HG02840 (cell line): ENCODE measurements at regions not wholly inside any gene's neighbourhood (a gene's known extent, or its start where the extent isn't known, plus 50 kb on each side); places are given as distances from the start of the nearest gene placed in this dataset.

ENCODE experiments used
- ATAC-seq: cut with Tn5 transposase; IDR thresholded peaks from one replicate; pipeline ENCODE4 v1.9.1; 2021; ENCODE audit warnings: mild to moderate bottlenecking, moderate library complexity, moderate number of reproducible peaks; ENCODE audit not compliant: unreplicated experiment, low FRiP score

DNA sequence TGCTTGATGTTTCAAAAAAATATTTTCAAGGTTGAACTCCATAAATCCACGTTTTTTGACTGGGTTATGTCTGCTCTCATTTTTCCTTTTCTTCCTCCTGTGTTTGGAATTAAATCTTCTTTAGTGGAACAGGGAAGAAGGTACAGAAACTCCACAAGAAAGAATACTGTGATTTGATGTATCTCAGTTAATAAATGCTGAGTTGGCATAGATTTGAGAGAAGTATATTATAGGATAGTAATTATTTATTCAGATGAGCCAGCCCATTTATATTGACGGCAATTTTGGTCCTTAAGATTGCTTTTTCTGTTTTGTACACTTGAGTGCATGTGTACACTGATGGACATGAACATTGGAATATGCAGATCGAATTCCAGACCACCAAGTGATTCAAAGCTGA lies 481.4 kb downstream of the PSAT1 start:
- ATAC-seq = no peak

DNA sequence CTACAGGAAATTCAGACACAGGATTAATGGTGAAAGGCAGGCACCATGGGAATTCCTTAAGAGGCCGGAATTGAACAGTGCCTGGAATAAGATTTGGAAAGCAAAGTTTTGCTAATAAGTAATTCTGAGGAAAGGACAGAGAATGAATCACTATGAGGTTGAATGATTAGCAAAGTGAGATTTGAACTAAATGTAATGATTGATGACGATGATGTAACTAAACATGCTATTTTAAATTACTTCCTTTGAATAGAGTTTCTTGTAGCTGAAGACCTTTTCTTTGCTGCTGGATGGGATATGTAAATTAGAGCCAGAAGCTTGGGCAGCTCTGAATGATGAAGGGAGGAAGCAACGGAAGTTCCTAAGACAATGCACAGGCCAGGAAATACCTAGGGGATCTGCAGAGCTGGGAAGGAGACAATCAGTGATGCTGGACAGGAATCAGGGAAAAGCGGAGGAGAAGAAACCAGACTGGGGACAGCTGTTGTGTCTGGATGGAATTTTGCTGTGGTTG lies 482.0 kb downstream of the PSAT1 start:
- ATAC-seq = no peak

DNA sequence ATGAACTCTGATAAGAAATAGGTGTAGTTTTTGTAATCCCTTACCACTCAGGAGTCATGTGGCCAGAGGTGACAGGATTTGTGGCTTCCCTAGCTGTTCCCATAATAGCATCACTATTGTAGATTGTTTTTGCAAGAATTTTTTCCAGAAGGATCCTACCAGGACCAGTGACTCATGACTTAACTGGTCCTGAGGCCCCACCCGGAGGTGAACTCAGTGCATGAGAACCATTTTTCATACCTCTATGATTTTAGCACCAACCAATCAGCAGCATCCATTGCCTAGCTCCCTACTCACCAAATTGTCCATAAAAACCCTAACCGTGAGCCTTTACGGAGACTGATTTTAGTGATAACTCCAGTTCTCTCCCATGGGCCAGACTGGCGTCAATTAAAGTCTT lies 484.8 kb downstream of the PSAT1 start:
- ATAC-seq = no peak

DNA sequence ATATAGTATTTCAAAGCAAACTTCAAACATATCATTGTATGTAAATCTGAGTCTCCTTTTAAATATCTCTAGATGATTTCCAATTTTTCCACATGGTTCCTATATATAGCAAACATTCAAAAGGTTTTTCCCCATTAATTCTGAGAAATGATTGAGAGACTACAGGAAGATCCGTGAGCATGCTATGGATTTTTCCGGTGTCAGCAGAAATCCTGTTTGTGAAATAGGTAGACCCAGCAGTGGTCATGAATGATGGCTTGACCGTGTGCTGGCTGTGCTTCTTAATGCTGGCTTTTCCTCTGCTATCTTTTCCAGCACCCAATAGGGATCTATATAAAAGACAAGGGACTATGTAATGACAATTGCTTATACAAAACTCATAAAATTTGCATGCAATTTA lies 485.3 kb downstream of the PSAT1 start:
- ATAC-seq = no peak

DNA sequence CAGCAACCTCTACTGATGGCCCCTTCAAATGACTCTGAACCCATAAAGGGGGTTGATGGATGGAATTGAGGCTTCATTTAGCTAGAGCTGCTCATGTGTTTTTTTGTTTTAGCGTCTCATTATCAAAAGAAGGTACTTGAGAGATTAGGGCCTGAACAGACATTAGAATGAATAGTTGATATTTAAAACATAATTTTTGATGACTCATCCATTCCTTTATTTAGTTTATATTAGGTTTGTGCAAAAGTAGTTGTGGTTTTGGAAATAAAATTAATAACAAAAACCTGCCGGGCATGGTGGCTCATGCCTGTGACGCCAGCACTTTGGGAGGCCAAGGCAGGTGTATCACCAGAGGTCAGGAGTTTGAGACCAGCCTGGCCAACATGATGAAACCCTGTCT lies 485.9 kb downstream of the PSAT1 start:
- ATAC-seq = no peak

DNA sequence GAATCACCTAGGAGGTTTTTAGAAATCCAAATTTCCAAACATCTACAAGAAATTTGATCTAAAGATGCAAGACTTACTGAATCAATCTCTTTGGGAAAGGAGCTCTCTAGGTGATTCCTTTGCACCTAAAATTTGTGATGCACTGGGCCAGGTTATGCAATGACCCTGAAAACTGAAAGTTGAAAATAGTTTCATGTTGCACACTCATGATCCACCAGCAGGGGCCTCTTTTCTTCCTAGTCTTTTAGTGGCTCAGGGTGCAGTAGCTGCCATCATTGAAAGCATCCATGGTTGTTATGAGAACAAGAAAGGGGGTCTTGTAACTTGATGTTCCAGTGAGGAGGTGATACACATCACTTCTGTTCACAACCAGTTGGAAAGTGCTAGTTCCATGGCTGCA lies 486.8 kb downstream of the PSAT1 start:
- no peak for ATAC-seq

DNA sequence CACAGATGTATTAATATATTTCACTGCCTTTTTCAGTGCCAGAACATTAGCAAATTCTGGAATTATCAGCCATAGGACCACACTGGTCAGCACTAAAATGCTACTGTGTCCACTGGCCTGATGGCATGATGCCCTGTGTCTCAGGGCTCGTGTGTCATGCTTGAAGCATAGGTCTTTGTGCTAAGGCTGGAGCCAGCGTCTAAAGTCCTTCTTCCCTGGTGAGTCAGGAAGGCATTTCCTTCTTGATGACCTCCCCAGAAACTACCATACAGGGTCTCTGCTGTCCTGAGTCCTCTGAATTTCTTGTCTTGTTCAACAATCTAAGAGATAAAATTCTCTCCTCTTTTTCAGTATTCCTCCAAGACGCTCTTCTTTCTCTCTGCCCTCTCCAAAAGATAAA lies 489.9 kb downstream of the PSAT1 start:
- no peak for ATAC-seq

DNA sequence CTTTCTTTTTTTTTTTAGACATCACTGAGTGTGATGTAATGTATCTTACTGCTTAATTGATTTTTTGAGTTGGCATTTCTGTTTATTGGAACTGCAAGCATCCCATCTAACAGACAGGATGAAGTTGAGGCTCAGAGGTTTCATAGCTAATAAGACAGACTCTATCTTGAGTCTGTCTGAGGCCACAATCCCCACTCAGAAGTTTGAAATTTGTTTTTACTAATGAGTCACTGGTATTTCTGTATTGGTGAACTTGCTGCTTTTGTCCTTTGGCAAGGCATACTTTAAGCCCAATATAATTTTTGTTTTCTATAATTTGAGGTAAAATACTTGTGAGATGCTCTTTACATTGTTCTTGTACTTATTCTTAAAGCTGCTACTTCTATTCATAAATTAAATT lies 491.2 kb downstream of the PSAT1 start:
- no peak for ATAC-seq

DNA sequence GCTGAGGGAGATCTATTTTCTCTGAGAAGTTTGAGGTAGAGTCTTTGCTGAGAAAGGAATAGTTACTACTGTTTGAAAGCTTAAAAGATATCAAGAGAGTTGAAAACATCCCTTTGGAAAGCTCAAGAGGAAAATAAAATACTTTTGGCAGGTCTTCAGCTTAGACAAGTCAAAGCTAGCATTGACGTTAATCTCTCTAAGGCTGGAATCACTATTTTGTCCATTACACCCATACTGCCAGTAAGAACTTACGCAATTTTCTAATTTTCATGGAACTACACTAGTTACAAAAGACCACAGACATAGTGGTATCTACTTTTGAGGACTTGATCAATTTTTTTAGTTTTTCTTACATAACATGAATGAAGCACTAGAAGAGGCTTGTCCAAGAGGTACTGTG lies 494.9 kb downstream of the PSAT1 start:
- no peak for ATAC-seq

DNA sequence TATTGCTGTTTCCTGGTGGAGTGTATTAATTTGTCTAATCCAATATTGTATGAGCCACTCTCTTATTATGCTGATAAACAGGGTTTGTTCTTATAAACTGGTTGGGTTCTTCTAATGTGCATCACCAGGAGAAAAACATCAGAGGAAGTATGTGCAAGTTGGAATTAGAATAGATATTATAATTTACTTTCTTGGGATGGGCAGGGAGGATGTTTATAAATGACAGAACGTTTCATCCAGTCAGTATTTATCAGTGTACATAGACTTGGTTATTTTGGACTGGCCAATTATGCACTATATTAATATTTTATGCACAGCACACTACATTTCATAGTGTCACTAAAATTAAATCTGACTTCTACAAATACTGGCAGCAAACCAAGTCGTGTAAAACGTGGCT lies 495.8 kb downstream of the PSAT1 start:
- no peak for ATAC-seq

DNA sequence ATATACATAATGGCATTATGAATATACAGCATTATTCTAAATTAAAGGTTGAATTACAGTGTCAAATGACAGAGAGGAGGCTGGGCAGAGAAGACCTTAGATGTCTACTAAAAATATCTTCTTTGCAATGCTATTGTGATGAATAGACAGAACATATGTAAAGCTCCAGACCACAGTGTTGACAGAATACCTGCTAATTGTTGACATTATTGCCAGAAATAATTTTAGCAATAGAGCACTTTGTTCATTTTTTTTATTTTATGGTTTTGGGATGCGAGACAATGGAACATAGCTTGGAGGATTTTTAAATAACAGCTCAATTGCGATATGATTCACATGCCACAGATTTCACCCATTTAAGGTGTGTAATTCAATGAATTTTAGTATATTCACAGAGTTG lies 508.8 kb downstream of the PSAT1 start:
- ATAC-seq = no peak

DNA sequence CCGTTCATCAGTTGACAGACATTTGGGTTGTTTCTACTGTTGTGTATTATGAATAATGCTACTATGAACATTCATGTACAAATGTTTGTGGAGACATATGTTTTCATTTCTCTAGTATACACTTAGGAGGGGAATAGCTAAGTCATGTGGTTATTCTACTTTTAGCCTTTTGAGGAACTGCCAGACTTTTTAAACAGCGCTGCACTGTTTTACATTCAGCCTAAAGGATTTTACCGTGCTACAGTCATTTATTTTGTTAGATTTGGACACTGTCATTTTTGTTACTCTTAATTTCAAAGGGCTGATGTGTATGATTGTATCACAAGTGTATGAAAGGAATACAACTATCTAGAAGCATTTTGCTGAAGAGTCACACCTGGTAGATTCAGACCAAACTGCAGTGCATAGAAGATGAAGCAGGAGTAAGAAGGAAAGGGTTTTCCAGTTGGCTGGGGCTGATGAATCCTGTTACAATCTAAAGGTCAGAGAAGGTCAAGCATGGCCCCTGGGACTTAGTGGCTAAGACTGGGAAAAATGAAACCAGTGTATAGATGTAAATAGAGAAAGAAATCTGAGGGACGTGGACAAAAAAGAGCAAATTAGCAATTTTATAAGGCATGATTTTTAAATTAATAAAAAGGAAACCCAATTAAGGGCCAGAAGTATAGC lies 509.7 kb downstream of the PSAT1 start:
- ATAC-seq = no peak

DNA sequence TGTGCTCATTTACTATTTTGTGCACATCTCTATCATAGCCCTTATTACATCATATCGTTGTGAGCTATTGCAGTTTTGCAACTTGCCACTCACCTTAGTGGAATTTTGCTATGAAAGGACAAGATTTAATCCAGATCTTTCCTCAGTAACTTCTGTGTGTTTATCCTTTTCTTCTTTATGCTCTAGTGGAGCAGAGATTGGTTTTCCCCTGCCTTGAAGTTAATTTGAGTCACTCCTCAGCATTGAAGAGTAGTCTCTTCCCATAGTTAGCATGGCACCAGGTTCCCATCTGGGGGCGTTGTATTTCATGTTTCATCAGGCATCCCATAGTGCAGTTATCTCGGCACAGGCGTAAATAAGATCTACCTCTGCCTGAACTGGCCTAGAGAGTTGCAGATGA lies 510.4 kb downstream of the PSAT1 start:
- ATAC-seq = no peak

DNA sequence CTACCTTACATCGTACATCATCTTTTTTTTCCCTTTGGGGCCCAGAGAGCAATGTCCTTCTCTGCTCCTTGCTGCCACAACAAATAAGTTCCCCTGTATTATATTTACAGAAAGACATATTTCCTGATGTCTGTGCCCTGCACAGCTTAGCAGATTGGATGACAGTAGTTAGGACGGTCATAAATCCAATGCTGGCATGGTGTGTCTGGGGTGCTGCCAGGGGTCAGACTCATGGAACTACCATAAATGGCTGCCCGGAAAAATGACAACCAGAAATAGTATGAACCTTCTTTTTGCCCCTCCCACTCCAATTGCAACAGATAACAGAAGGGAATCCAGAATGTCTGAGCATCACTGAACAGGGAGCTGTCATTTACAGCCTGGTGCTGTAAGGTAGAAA lies 511.1 kb downstream of the PSAT1 start:
- ATAC-seq = no peak

DNA sequence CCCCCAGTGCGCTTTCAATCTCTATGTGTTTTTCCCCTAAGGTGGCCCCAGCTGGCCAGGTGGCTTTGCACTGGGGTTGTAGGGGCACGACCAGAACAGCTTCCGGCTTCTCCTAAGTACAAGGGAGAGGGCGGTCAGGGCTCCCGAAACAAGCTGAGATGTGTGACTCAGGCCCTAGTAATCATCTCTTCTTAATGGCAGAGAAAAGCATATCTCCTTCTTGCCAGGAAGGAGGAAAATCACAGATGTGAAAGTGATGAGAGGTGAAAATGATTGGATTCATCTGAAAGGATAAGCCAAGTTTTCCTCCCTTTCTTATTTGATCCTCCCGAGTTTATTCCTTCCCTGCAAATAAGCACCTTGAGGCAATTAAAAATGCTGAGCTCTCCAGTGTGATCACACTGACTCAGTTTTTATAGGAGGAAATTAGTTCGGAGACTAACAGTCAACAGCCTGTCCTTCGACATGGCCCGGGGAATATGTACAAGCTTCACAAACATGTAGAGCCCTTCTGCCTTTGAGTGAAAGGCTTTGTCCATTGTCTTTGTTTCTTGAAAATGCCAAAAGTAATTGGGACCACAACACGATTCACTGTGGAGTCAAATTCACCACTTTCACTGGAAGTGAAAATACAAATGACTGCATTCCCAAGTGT lies 514.8 kb downstream of the PSAT1 start:
- ATAC-seq = no peak

DNA sequence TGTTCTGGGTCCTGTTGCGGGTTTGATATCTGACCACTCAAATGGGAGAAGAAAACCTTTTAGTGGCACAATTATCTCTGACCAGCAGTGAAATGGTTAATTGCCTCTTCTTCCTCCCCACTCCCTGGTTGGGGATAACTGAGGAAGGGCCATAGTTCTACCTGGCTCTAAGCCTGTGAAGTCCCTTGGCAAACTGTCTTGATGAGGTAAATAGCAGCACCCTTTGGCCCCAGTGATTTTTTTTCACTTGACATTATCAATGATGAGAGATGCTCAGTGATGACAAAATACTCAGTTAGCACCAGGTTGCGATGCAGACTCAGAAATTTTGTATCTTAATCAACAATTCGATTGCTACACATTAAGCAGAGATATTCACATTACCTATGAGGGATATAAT lies 515.7 kb downstream of the PSAT1 start:
- ATAC-seq = no peak

DNA sequence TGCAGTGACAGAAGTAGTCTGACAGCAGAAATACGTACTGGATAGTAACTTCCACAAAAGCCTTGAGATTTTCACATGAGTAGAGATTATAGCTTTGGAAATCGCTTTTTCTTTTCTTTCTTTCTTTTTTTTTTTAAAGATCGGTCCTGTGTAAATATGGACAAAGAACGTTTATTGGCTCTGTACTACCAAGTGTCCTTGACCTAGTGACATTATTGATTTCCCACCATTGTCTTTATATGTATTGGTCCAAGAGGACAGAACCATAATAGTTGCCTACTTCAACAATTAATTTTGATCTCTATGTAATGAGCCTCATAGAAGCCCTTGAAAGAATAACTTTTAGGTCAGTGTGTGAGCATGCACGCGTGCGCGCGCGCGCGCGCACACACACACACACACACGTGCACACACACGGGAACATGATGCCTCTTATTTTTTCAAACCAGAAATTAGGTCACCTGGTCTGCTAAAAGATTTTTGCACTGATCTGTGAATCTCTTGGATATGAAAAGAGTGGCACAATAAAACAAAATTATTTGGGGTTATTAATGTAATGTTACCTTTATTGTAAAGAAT lies 516.8 kb downstream of the PSAT1 start:
- no peak for ATAC-seq

DNA sequence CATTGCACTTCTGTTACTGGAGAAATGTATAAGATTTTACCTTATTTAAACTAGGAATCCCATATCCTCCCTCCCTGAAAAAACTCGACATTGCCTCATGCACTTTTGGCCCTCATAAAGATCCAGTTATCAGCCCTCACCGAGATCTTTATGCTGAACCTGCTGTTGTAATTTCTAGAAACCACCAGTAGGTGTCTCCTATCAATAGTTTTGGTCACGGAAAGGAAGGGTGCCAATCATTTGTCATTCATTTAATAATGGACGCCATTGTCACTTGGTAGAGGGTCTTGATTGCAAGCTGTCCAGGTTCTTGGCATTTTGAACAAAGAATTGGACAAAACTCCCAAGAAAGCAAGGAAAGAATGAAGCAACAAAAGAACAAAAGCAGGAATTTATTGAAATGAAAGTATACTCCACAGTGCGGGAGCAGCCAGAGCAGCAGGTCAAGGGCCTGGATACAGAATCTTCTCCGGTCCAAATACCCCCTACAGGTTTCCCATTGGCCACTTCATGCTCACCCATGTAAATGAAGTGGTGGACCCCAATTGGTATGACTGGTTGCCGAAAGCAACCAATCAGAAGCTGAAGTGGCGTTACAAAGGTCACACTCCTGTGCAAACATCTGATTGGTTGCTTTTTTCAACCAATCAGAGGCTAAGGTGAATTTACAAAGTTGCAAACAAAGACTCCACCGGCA lies 524.3 kb downstream of the PSAT1 start:
- peak; percentile 68 for ATAC-seq

DNA sequence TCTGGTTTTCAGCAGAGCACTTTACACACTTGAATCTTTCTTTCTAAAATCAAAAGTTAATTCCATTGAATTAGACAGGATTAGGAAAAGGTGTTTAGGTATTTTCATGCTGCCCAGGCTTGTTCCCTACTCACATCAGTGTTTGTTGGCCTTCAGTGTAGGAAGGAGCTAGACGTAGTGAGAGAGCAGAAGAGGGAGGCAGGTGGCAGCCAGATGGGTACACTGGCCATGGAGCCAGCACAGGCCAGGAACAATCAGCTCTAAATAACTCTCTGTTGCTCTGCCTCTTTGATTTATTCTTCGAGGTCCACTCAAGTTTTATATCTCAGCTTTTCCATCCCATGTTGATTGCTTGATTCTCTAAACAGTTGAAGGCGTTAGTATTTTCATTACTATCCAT lies 529.6 kb downstream of the PSAT1 start:
- ATAC-seq = no peak

DNA sequence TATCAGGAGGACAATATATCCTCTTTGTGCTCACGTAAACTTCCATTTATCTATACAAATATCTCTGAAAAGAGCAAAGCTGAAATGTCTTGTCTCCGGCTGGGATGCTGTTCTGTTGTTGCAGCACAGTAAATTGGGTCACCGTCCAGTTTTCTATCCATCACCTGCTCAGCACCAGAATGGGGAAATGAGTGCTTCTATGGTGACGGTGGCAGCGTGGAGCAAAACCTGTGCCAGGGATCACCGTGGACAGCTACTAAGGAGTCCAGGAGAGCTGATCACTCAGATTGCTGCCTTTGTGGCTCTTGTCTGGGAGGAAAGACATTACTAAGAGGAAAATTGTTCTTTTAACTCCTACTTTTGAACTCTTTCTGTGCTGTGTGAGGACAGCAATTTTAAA lies 531.6 kb downstream of the PSAT1 start:
- no peak for ATAC-seq

DNA sequence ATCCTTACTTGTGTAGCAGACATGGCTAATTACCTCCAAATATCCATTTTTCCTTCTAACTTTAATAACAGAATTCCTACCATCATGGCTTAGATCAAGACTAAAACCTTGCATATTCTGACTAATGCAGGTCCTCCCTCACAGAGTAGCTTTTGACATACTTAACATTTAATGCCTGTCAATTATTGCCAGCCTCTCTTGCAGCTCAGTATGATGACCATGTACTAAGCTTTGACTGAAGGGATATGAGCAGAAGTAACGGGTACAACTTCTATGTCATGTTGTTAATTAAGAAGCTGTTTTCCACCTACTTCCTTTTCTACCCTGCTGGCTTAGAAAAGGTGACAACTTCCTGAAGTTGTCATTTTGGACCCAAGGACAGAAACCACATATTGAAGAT lies 533.4 kb downstream of the PSAT1 start:
- no peak for ATAC-seq
